Transverse colon (tissue), 4 donors: ENCODE measurements at regions not wholly inside any gene's neighbourhood (a gene's known extent, or its start where the extent isn't known, plus 50 kb on each side); places are given as distances from the start of the nearest gene placed in this dataset.
"Not testable (repeated sequence)": the region's sequence is repeated elsewhere in the genome, so short reads cannot be mapped to it uniquely, and the experiment has no call there.

ENCODE experiments used
- DNase-seq: peaks from one replicate; pipeline ENCODE4 v3.0.0-alpha.2; 2019
- H3K27ac ChIP-seq, 4 donors: fragments of 200-600 bp; sonication (generic); 2 replicates each; pipeline ENCODE4 v1.5.1; 2016 to 2018; ENCODE audit warnings: inconsistent platforms in 4 of 4
- H3K27me3 ChIP-seq: fragments of 200-600 bp; sonication (generic); 2 replicates; pipeline ENCODE4 v1.5.1; 2017; ENCODE audit warnings: inconsistent platforms
- H3K36me3 ChIP-seq, 4 donors: fragments of 200-600 bp; sonication (generic); 2 replicates each; pipeline ENCODE4 v1.5.1; 2017 to 2019; ENCODE audit warnings: inconsistent platforms in 4 of 4
- H3K4me1 ChIP-seq, 4 donors: fragments of 200-600 bp; sonication (generic); 2 replicates each; pipeline ENCODE4 v1.5.1; 2017 to 2020; ENCODE audit warnings: inconsistent platforms in 4 of 4
- H3K4me3 ChIP-seq, 4 donors: fragments of 200-600 bp; sonication (generic); 1 replicate in 1 of 4; 2 replicates in 3 of 4; pipeline versions ENCODE4 v1.5.1 to v1.6.1; 2017 to 2019; ENCODE audit warnings: inconsistent platforms in 4 of 4
- H3K9me3 ChIP-seq, 2 donors: fragments of 200-600 bp; sonication (generic); 2 replicates each; pipeline ENCODE4 v1.5.1; 2017 to 2019; ENCODE audit warnings: inconsistent platforms in 2 of 2
- CTCF ChIP-seq, 5 experiments: fragments of 200-600 bp in 3 of 5; fragments of 450-650 bp in 2 of 5; sonication (generic) in 3 of 5; IDR thresholded peaks; 1 replicate in 2 of 5; 2 replicates in 3 of 5; pipeline ENCODE4 v1.5.1; 2016 to 2017; ENCODE audit warnings: antibody characterized with exemption in 5 of 5, inconsistent platforms in 3 of 5, mild to moderate bottlenecking in 2 of 5, moderate library complexity in 1 of 5
- EP300 ChIP-seq: sonication (generic); formaldehyde crosslinking; IDR thresholded peaks from one replicate; pipeline ENCODE4 v1.6.1; 2017; ENCODE audit warnings: antibody characterized with exemption, low read depth
- POLR2A ChIP-seq: fragments of 450-650 bp; IDR thresholded peaks from one replicate; pipeline ENCODE4 v1.6.1; 2016; ENCODE audit warnings: antibody characterized with exemption, mild to moderate bottlenecking, moderate library complexity
- POLR2AphosphoS5 ChIP-seq, 3 donors: sonication (generic); formaldehyde crosslinking; IDR thresholded peaks; one replicate each; pipeline ENCODE4 v1.6.1; 2016; ENCODE audit warnings: antibody characterized with exemption in 3 of 3
- WGBS, 2 donors: methylation state at CpG; one replicate each; pipeline ENCODE4 v1.1.5; 2018; ENCODE audit warnings: low coverage in 1 of 2; 5-methylcytosine and 5-hydroxymethylcytosine counted together
- in situ Hi-C, 4 donors: fragments of 200-750 bp; cut with MboI; loops; one replicate each; pipeline versions ENCODE4 v1.15.0 to v1.15.1; 2017; ENCODE audit warnings: low sequenced_read_pairs in 3 of 4, low pct_ligation_motif_present in 1 of 4, low pct_unique_long_range_greater_than_20kb in 1 of 4
- intact Hi-C: fragments of 100-400 bp; cut with DNase I; formaldehyde crosslinking; loops from one replicate; pipeline ENCODE4 v1.15.1; 2023; ENCODE audit warnings: low total_unique reads

DNA sequence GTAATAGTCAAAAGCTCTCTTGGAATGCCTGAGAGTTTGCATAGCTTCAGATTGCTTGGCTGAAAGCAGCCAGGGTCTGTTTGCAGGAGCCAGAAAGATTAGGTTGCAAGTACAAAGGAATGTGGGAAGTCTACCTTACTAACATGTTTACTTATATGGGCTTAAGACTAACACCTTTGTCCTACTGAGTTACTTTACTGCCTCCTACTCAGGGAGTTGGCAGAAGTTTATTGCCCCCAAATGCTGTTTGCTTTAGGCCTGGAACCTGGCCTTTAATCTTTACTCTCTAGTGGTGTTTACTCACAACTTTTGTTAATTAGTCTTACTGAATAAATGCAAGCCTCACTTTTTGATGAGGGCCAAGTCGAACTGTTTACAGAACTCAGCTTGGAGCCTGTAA is 219.4 kb upstream of the ZC4H2 start:
- TF ChIP-seq POLR2AphosphoS5 (IDR thresholded peaks at IDR 0.05) = peak in 1 of 3 donors; percentile 29
- no peak for TF ChIP-seq CTCF (IDR thresholded peaks at IDR 0.05)
- intact Hi-C loops = no loop called here
- in situ Hi-C loops = no loop called here
- Histone ChIP-seq H3K36me3 (no peaks in the 10 kb centered on the region), H3K9me3 (no peaks in the 10 kb centered on the region), H3K4me1 (peaks cover 0 to 14% (median 9%) of the 10 kb centered on the region in 4 donors), H3K27ac (peak overlapping the region; percentile 69 to 77 (median 74)), H3K27me3 (no peaks in the 10 kb centered on the region), H3K4me3 (peak overlapping the region in 1 of 4 donors; percentile 23)
- WGBS, 2 donors = 26% methylated on average over 1 of the region's 1 CpG; no CpG with 5 or more reads in 1 of the 2 donors
- peak; percentile 20 for DNase-seq

DNA sequence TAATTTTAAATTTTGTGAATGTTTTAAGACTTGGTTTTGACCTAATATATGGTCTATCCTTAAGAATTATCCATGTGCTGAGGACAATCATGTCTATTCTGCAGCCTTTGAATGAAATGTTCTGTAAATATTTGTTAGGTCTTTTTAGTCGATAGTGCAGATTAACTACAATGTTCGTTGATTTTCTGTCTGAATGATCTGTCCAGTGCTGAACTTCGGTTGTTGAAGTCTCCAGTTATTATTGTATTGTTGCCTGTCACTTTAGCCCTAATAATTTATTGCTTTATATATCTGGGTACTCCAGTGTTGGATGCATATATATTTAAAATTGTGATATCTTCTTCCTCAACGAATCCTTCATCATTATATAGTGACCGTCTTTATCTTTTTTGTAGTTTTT is 218.3 kb upstream of the ZC4H2 start:
- Histone ChIP-seq H3K4me1 (peaks cover 0 to 14% (median 9%) of the 10 kb centered on the region in 4 donors), H3K27me3 (no peaks in the 10 kb centered on the region), H3K4me3 (no peak overlapping the region), H3K36me3 (no peaks in the 10 kb centered on the region), H3K27ac (no peak overlapping the region), H3K9me3 (no peaks in the 10 kb centered on the region)
- intact Hi-C loops = no loop called here
- in situ Hi-C loops = no loop called here
- 46 to 60% methylated on average over 4 to 5 of the region's 5 CpGs for WGBS, 2 donors
- no peak for DNase-seq
- TF ChIP-seq POLR2AphosphoS5 (IDR thresholded peaks at IDR 0.05) = no peak
- no peak for TF ChIP-seq EP300
- TF ChIP-seq POLR2A = no peak
- no peak for TF ChIP-seq CTCF (IDR thresholded peaks at IDR 0.05)

- H3K4me1 ChIP-seq, DNase-seq, intact Hi-C loops, H3K27me3 ChIP-seq, H3K27ac ChIP-seq, H3K36me3 ChIP-seq, in situ Hi-C loops, H3K9me3 ChIP-seq, H3K4me3 ChIP-seq: not testable (repeated sequence)
- WGBS, 2 donors = 92 to 100% methylated on average over 1 to 10 of the region's 10 CpGs
Measured at GRCh38 chrX:65163325-65163724, 187.1 kb upstream of the ZC4H2 start.

- WGBS, 2 donors = 92% methylated on average over 5 of the region's 5 CpGs; no CpG with 5 or more reads in 1 of the 2 donors
- intact Hi-C loops = no loop called here
- DNase-seq = no peak
- Histone ChIP-seq H3K27me3 (no peaks in the 10 kb centered on the region), H3K27ac (no peak overlapping the region), H3K9me3 (no peaks in the 10 kb centered on the region), H3K4me3 (no peak overlapping the region), H3K36me3 (no peaks in the 10 kb centered on the region), H3K4me1 (no peaks in the 10 kb centered on the region)
- no peak for TF ChIP-seq EP300
- TF ChIP-seq POLR2A = no peak
- TF ChIP-seq POLR2AphosphoS5 (IDR thresholded peaks at IDR 0.05) = no peak
- no peak for TF ChIP-seq CTCF (IDR thresholded peaks at IDR 0.05)
- in situ Hi-C loops = no loop called here
Measured at GRCh38 chrX:65148232-65148631, 172.0 kb upstream of the ZC4H2 start.

- no peak overlapping the region for H3K27ac ChIP-seq
- TF ChIP-seq POLR2A = no peak
- TF ChIP-seq POLR2AphosphoS5 (IDR thresholded peaks at IDR 0.05) = no peak
- TF ChIP-seq EP300 = no peak
- no peak for TF ChIP-seq CTCF (IDR thresholded peaks at IDR 0.05)
- in situ Hi-C loops (no loop called here), intact Hi-C loops (no loop called here)
- no peak for DNase-seq
- no peaks in the 10 kb centered on the region for H3K4me1 ChIP-seq
- no peaks in the 10 kb centered on the region for H3K9me3 ChIP-seq
- no peaks in the 10 kb centered on the region for H3K27me3 ChIP-seq
- H3K36me3 ChIP-seq = no peaks in the 10 kb centered on the region
- no peak overlapping the region for H3K4me3 ChIP-seq
- 74% methylated on average over 1 of the region's 1 CpG; no CpG with 5 or more reads in 1 of the 2 donors for WGBS, 2 donors
Measured at GRCh38 chrX:65136424-65136823, 160.2 kb upstream of the ZC4H2 start.
